CD14-positive monocyte (primary cell): ENCODE measurements at regions not wholly inside any gene's neighbourhood (a gene's known extent, or its start where the extent isn't known, plus 50 kb on each side); places are given as distances from the start of the nearest gene placed in this dataset.

ENCODE experiments used
- DNase-seq, 3 donors: peaks; one replicate each; pipeline ENCODE4 v3.0.0-alpha.2; 2011 to 2022
- H2AFZ ChIP-seq: 2 replicates; pipeline ENCODE4 v1.6.0; 2012; ENCODE audit warnings: mild to moderate bottlenecking, low read depth, low read length, inconsistent platforms; ENCODE audit not compliant: insufficient read depth, poor library complexity, severe bottlenecking
- H3K27ac ChIP-seq, 2 donors: 1 replicate in 1 of 2; 2 replicates in 1 of 2; pipeline ENCODE4 v1.5.1; 2012 to 2013; ENCODE audit warnings: low read length in 2 of 2, control low read depth in 1 of 2, inconsistent platforms in 1 of 2, low read depth in 1 of 2, mild to moderate bottlenecking in 1 of 2
- H3K27me3 ChIP-seq, 2 donors: one replicate each; pipeline versions ENCODE4 v1.6.0 to v1.6.1; 2011 to 2013; ENCODE audit warnings: low read length in 2 of 2; ENCODE audit not compliant: control insufficient read depth in 2 of 2, insufficient read depth in 2 of 2
- H3K36me3 ChIP-seq, 2 donors: replicated peaks in 1 of 2; 1 replicate in 1 of 2; 2 replicates in 1 of 2; pipeline versions ENCODE4 v1.5.1 to v1.6.1; 2012 to 2013; ENCODE audit warnings: low read length in 2 of 2, control low read depth in 1 of 2, inconsistent platforms in 1 of 2, mild to moderate bottlenecking in 1 of 2; ENCODE audit not compliant: insufficient read depth in 2 of 2, control insufficient read depth in 1 of 2
- H3K4me1 ChIP-seq, 2 donors: 1 replicate in 1 of 2; 2 replicates in 1 of 2; pipeline versions ENCODE4 v1.5.1 to v1.6.1; 2012 to 2013; ENCODE audit warnings: low read length in 2 of 2, control low read depth in 1 of 2, inconsistent platforms in 1 of 2, mild to moderate bottlenecking in 1 of 2, moderate library complexity in 1 of 2; ENCODE audit not compliant: insufficient read depth in 2 of 2, control insufficient read depth in 1 of 2
- H3K4me2 ChIP-seq: replicated peaks from 2 replicates; pipeline ENCODE3; 2012; ENCODE audit warnings: low read length, moderate library complexity, mild to moderate bottlenecking; ENCODE audit not compliant: poor library complexity, severe bottlenecking; ENCODE audit errors: extremely low read depth
- H3K4me3 ChIP-seq, 3 experiments: fragments of 200-600 bp in 1 of 3; sonication (generic) in 1 of 3; replicated peaks in 1 of 3; 1 replicate in 2 of 3; 2 replicates in 1 of 3; pipeline ENCODE4 v1.5.1; 2011 to 2013; ENCODE audit warnings: low read length in 3 of 3, mild to moderate bottlenecking in 3 of 3, control low read depth in 2 of 3, low read depth in 2 of 3, inconsistent platforms in 1 of 3, moderate library complexity in 1 of 3
- H3K79me2 ChIP-seq: 2 replicates; pipeline ENCODE4 v1.6.0; 2012; ENCODE audit warnings: mild to moderate bottlenecking, control low read depth, inconsistent platforms, low read length, moderate library complexity; ENCODE audit not compliant: insufficient read depth
- H3K9ac ChIP-seq: 2 replicates; pipeline ENCODE4 v1.6.0; 2017; ENCODE audit warnings: low read length, mild to moderate bottlenecking; ENCODE audit not compliant: insufficient read depth, poor library complexity, severe bottlenecking
- H3K9me3 ChIP-seq, 2 donors: replicated peaks in 1 of 2; 1 replicate in 1 of 2; 2 replicates in 1 of 2; pipeline versions ENCODE4 v1.5.1 to v1.6.1; 2012 to 2013; ENCODE audit warnings: low read length in 2 of 2, control low read depth in 1 of 2; ENCODE audit not compliant: control insufficient read depth in 1 of 2, insufficient read depth in 1 of 2
- H4K20me1 ChIP-seq: 2 replicates; pipeline ENCODE4 v1.6.0; 2012; ENCODE audit warnings: mild to moderate bottlenecking, low read length, control low read depth, moderate library complexity; ENCODE audit not compliant: insufficient read depth
- H3K27ac Mint-ChIP-seq, 7 donors: one replicate each; pipeline ENCODE4 v1.8.0; 2020; ENCODE audit warnings: mild to moderate bottlenecking in 7 of 7, mixed read lengths in 7 of 7, moderate library complexity in 6 of 7, inconsistent platforms in 2 of 7
- H3K27me3 Mint-ChIP-seq, 3 donors: one replicate each; pipeline ENCODE4 v1.8.0; 2021 to 2022; ENCODE audit warnings: low read depth in 3 of 3, mild to moderate bottlenecking in 3 of 3, mixed read lengths in 3 of 3, moderate library complexity in 3 of 3, inconsistent platforms in 1 of 3
- H3K36me3 Mint-ChIP-seq, 2 donors: one replicate each; pipeline ENCODE4 v1.8.0; 2020; ENCODE audit warnings: mixed read lengths in 2 of 2, inconsistent platforms in 1 of 2, mild to moderate bottlenecking in 1 of 2
- H3K4me1 Mint-ChIP-seq: one replicate; pipeline ENCODE4 v1.8.0; 2020; ENCODE audit warnings: mild to moderate bottlenecking, mixed read lengths
- H3K4me3 Mint-ChIP-seq, 2 donors: one replicate each; pipeline ENCODE4 v1.8.0; 2020; ENCODE audit warnings: mild to moderate bottlenecking in 2 of 2, mixed read lengths in 2 of 2, moderate library complexity in 1 of 2
- H3K9me3 Mint-ChIP-seq, 7 donors: one replicate each; pipeline ENCODE4 v1.8.0; 2020 to 2022; ENCODE audit warnings: mixed read lengths in 7 of 7, mild to moderate bottlenecking in 6 of 7, moderate library complexity in 6 of 7, inconsistent platforms in 2 of 7
- whole genome bisulfite sequencing: methylation state at CpG from one replicate; pipeline ENCODE4 v1.1.5; 2013; ENCODE audit warnings: missing lambda C conversion rate; ENCODE audit not compliant: insufficient coverage; 5-methylcytosine and 5-hydroxymethylcytosine counted together
- intact Hi-C, 2 donors: fragments of 100-400 bp; cut with micrococcal nuclease; formaldehyde crosslinking; loops; one replicate each; pipeline versions ENCODE4 v1.15.0 to v1.15.1; 2023
- TF ChIP-seq, protein P1 (sequence below): fragments of 200-600 bp; IDR thresholded peaks from one replicate; pipeline ENCODE4 v1.8.0; 2022; ENCODE audit warnings: antibody characterized with exemption, mild to moderate bottlenecking

DNA sequence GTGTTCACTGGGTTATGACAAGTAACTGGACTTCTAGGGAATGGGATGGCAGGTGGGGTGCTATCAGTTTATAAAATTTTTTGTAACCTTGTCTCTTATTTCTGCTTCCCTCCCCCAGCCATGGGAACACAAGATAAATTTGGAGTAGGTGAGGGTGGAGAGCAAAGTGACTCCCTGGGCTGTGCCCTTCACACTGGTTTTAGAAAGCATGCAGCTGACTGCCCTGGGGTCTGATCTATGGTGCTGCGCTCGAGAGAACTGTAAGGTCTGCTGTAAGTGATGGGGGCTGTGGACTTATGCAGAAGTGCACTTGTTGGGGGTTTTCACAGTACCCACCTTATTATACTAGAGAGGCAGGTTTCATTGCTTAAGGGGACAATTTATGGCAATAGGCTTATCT lies 247.7 kb upstream of the DMRT1 start:
- no peak overlapping the region for H3K27ac Mint-ChIP-seq

DNA sequence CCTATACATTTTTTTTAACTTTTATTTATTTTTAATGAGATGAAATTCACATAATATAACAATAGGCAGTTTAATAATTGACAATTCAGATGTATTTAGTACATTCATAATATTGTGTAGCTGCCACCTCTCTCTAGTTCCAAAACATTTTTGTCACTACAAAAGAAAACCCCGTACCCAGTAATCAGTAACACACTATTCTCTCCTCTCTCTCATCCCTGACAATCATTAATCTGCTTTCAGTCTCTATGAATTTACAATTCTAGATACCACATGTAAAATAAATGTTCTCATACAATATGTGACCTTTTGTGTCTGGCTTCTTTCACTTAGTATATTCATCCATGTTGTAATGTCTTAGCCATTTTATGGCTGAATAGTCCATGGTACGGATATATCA lies 244.8 kb upstream of the DMRT1 start:
- H3K36me3 Mint-ChIP-seq = no peaks in the 10 kb centered on the region
- Histone ChIP-seq H3K36me3 (no peaks in the 10 kb centered on the region), H3K27ac (no peak overlapping the region), H3K79me2 (no peaks in the 10 kb centered on the region), H3K9me3 (no peaks in the 10 kb centered on the region), H3K4me1 (no peaks in the 10 kb centered on the region), H3K27me3 (no peaks in the 10 kb centered on the region), H4K20me1 (no peaks in the 10 kb centered on the region), H2AFZ (no peak overlapping the region), H3K4me3 (no peak overlapping the region), H3K9ac (no peak overlapping the region), H3K4me2 (no peak overlapping the region)
- TF ChIP-seq, protein P1, sequence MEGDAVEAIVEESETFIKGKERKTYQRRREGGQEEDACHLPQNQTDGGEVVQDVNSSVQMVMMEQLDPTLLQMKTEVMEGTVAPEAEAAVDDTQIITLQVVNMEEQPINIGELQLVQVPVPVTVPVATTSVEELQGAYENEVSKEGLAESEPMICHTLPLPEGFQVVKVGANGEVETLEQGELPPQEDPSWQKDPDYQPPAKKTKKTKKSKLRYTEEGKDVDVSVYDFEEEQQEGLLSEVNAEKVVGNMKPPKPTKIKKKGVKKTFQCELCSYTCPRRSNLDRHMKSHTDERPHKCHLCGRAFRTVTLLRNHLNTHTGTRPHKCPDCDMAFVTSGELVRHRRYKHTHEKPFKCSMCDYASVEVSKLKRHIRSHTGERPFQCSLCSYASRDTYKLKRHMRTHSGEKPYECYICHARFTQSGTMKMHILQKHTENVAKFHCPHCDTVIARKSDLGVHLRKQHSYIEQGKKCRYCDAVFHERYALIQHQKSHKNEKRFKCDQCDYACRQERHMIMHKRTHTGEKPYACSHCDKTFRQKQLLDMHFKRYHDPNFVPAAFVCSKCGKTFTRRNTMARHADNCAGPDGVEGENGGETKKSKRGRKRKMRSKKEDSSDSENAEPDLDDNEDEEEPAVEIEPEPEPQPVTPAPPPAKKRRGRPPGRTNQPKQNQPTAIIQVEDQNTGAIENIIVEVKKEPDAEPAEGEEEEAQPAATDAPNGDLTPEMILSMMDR = no peak
- peaks cover 2% of the 10 kb centered on the region for H3K4me1 Mint-ChIP-seq
- peaks cover 0 to 3% (median 2%) of the 10 kb centered on the region in 3 donors for H3K27me3 Mint-ChIP-seq
- H3K4me3 Mint-ChIP-seq = no peak overlapping the region
- intact Hi-C loops = no loop called here
- no peak overlapping the region for H3K27ac Mint-ChIP-seq
- peaks cover 0 to 3% (median 0%) of the 10 kb centered on the region in 7 donors for H3K9me3 Mint-ChIP-seq
- DNase-seq = no peak
- WGBS = 100% methylated on average over 1 of the region's 2 CpGs

More for the DNA sequence above, 247.7 kb upstream of the DMRT1 start:
- Histone ChIP-seq H3K9ac (no peak overlapping the region), H3K4me2 (no peak overlapping the region), H3K36me3 (no peaks in the 10 kb centered on the region), H2AFZ (no peak overlapping the region), H3K4me1 (no peaks in the 10 kb centered on the region), H3K4me3 (no peak overlapping the region), H3K27ac (no peak overlapping the region), H3K27me3 (no peaks in the 10 kb centered on the region), H4K20me1 (no peaks in the 10 kb centered on the region), H3K9me3 (no peaks in the 10 kb centered on the region), H3K79me2 (no peaks in the 10 kb centered on the region)
- peaks cover 6% of the 10 kb centered on the region for H3K4me1 Mint-ChIP-seq
- no peak overlapping the region for H3K4me3 Mint-ChIP-seq
- no CpG with 5 or more reads among the region's 2 CpGs for WGBS
- H3K36me3 Mint-ChIP-seq = no peaks in the 10 kb centered on the region
- intact Hi-C loops = no loop called here
- no peak for DNase-seq
- TF ChIP-seq, protein P1 = no peak
- peaks cover 1 to 3% (median 3%) of the 10 kb centered on the region in 3 donors for H3K27me3 Mint-ChIP-seq
- H3K9me3 Mint-ChIP-seq = peaks cover 0 to under 1% (median 0%) of the 10 kb centered on the region in 7 donors
